ENCODE measurements at regions not wholly inside any gene's neighbourhood (a gene's known extent, or its start where the extent isn't known, plus 50 kb on each side); places are given as distances from the start of the nearest gene placed in this dataset.
A peak's percentile ranks its signal among the peaks of the same experiment; 100 is the strongest.

DNA sequence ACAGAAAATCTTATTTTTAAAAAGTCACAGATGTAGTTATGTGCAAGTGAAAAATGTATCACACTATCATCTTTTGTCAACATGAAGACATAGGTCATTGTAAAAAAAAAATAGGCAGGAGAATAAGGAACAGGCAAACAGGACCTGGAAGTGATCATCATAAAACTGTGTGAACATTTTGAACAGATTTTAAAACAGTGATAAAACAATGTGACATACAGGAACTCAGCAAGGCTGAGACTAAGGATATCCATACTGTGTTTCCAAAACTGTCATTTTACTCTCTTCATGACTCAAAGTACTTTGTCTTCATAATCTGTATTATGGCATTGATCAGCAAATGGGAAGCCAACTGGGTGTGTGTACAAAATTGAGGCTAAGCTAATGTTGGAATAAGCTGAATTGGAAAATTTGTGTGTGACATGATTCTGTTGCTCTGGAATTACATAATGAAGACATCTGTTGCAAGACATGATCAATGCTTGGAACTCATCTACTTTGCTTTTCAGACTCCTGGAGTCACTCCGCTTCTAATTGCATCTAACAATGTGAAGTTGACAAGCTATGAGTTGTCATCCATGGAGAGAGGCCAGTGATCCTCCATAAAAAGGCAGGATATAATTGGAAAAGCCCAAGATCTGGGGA lies 978.7 kb upstream of the NUDT12 start:
- Histone ChIP-seq H3K27me3 (ENCODE audit: insufficient read depth, low read length) (no peaks in the 10 kb centered on the region), H3K9me3 (ENCODE audit: insufficient read depth, low read depth, low read length) (no peaks in the 10 kb centered on the region), H3K27ac (ENCODE audit: low read length) (no peak overlapping the region), H3K36me3 (ENCODE audit: insufficient read depth, low read depth, low read length) (no peaks in the 10 kb centered on the region), H3K4me1 (ENCODE audit: insufficient read depth, low read length) (no peaks in the 10 kb centered on the region), H3K9ac (ENCODE audit: low read depth, low read length) (no peak overlapping the region), H3K4me3 (ENCODE audit: low read length) (no peak overlapping the region)

DNA sequence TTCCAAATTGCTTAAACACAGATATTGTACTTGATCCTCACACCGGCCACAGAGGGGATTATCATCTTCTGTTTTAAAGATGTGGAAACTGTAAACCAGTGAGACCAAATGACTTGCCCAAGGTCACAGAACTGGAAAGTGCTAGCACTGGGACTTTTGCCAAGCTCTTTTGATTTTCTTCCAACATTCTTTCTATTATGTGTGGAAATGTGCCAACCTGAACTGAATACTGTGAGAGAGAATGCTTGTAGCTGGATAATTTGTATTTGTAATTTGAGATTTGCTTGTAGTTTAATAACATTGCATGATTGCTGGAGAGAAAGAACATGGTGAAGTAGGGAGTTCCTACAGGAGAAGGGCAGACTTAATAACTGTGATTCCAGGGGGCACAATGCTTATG lies 977.9 kb upstream of the NUDT12 start:
- Histone ChIP-seq H3K36me3 (ENCODE audit: insufficient read depth, low read depth, low read length) (no peaks in the 10 kb centered on the region), H3K4me3 (ENCODE audit: low read length) (no peak overlapping the region), H3K9ac (ENCODE audit: low read depth, low read length) (no peak overlapping the region), H3K4me1 (ENCODE audit: insufficient read depth, low read length) (no peaks in the 10 kb centered on the region), H3K27me3 (ENCODE audit: insufficient read depth, low read length) (no peaks in the 10 kb centered on the region), H3K27ac (ENCODE audit: low read length) (no peak overlapping the region), H3K9me3 (ENCODE audit: insufficient read depth, low read depth, low read length) (no peaks in the 10 kb centered on the region)

DNA sequence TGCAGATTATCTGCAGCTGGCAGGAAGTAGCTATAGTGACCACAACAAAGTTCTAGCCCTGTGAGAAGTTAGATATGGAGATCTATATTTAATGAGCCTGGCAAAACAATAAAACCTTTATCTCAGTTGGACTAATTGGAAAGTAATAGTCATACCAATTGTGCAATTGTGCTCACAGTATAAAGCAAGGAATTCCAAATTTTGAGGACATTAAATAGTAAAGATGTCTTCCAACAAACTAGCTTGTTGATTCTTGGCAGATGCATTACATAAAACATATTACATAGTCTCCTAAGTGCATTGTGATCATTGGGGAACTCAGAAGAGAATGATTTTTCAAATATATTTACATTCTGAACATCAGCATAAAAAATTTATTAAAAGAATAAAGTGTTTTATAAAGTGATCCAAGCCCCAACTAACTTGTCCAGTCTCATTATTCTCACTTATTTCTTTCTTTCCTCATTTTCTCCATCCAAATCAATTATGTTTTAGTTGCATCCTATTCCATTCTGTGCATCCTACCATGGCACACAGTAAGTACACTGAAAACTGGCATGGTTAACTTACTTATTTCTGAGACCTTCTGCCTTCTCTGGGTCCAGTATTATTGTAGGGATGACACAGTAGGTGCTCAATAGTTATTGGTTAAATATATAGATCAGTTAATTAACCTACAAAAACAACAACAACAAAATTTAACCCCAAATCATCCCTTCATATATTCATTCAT lies 977.2 kb upstream of the NUDT12 start:
- Histone ChIP-seq H3K36me3 (ENCODE audit: insufficient read depth, low read depth, low read length) (no peaks in the 10 kb centered on the region), H3K4me1 (ENCODE audit: insufficient read depth, low read length) (no peaks in the 10 kb centered on the region), H3K4me3 (ENCODE audit: low read length) (no peak overlapping the region), H3K27ac (ENCODE audit: low read length) (no peak overlapping the region), H3K9ac (ENCODE audit: low read depth, low read length) (no peak overlapping the region), H3K9me3 (ENCODE audit: insufficient read depth, low read depth, low read length) (no peaks in the 10 kb centered on the region), H3K27me3 (ENCODE audit: insufficient read depth, low read length) (no peaks in the 10 kb centered on the region)

DNA sequence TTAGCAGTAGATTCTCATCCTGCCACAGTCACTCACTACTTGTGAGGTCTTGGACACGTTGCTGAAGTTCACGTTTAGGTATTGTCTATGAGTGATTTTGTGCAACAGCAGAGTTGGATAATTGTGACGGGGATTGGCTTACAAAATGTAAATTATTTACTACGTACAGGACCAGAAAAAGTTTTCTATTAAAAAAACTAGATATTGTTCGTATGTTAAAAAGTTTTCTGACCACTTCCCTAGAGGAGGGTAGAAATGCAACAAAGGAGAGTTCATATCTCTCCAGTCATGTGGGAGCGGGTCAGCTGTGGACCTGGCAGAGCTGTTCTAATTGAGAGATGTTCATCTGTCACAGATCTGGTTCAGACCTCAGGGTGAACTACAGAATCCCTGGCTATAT lies 976.1 kb upstream of the NUDT12 start:
- H3K4me3 ChIP-seq (ENCODE audit: low read length): no peak overlapping the region
- no peaks in the 10 kb centered on the region for H3K9me3 ChIP-seq (ENCODE audit: insufficient read depth, low read depth, low read length)
- no peaks in the 10 kb centered on the region for H3K36me3 ChIP-seq (ENCODE audit: insufficient read depth, low read depth, low read length)
- no peaks in the 10 kb centered on the region for H3K27me3 ChIP-seq (ENCODE audit: insufficient read depth, low read length)
- H3K9ac ChIP-seq (ENCODE audit: low read depth, low read length): no peak overlapping the region
- H3K27ac ChIP-seq (ENCODE audit: low read length): no peak overlapping the region
- H3K4me1 ChIP-seq (ENCODE audit: insufficient read depth, low read length): no peaks in the 10 kb centered on the region

DNA sequence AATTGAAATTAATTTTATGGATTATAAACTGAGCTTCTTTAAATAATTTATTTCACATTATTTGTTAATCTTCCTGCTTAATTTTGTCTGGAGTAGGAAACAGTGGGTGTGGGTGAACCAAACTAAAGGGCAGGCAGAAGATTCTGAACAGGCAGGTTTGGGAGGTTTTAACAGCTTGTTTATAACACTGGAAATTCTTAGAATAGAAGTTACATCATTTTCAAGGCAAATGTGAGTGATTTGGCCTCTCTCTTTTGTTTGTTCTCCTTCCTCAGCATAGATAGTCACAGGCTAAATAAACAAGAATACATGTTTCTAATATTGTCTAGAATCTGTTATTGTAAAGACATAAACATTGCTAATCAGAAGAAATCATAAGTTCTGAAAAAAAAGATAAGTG lies 970.9 kb upstream of the NUDT12 start:
- no peak overlapping the region for H3K27ac ChIP-seq (ENCODE audit: low read length)
- H3K9me3 ChIP-seq (ENCODE audit: insufficient read depth, low read depth, low read length): no peaks in the 10 kb centered on the region
- no peak overlapping the region for H3K9ac ChIP-seq (ENCODE audit: low read depth, low read length)
- no peaks in the 10 kb centered on the region for H3K36me3 ChIP-seq (ENCODE audit: insufficient read depth, low read depth, low read length)
- no peaks in the 10 kb centered on the region for H3K4me1 ChIP-seq (ENCODE audit: insufficient read depth, low read length)
- H3K27me3 ChIP-seq (ENCODE audit: insufficient read depth, low read length): no peaks in the 10 kb centered on the region
- no peak overlapping the region for H3K4me3 ChIP-seq (ENCODE audit: low read length)

DNA sequence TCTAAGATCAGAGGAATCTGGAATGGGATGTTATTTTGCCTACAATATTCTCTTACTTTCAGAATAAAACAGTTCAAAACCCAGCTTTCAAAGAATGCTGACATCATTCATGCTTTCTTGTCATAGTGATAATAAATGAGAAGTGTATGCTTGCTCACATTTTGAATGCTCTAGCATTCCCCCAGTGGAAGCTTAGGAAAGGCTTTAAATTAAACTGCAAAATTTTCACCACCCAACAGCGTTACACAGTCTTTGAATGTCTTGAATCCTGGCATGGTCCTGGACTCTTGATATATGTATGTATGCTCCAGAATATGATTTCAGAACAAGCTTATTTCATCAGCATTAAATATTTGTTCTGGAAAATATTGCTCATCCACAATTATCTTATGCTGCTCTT lies 964.3 kb upstream of the NUDT12 start:
- Histone ChIP-seq H3K4me3 (ENCODE audit: low read length) (no peak overlapping the region), H3K27ac (ENCODE audit: low read length) (no peak overlapping the region), H3K9me3 (ENCODE audit: insufficient read depth, low read depth, low read length) (no peaks in the 10 kb centered on the region), H3K36me3 (ENCODE audit: insufficient read depth, low read depth, low read length) (no peaks in the 10 kb centered on the region), H3K9ac (ENCODE audit: low read depth, low read length) (no peak overlapping the region), H3K4me1 (ENCODE audit: insufficient read depth, low read length) (no peaks in the 10 kb centered on the region), H3K27me3 (ENCODE audit: insufficient read depth, low read length) (no peaks in the 10 kb centered on the region)

DNA sequence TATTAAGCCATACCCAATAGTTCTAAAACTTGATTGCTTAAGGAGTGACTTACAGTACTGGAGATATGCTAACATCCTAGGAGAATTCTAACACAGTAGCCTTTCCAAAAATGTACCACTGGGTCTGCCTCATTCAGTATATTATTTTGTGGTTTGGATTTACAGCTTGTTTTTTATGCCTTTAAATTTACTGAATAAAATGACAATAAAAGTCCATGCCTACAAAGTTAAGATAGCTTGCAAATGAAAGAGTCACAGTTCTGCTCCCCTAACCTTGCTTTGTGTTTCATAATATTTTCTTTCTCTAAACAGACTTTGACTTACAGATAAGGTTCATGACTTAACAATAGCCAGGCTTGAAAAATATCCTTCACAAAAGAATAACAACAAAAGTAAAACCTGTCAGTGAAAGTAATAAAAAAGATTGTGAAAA lies 951.1 kb upstream of the NUDT12 start:
- H3K4me3 ChIP-seq (ENCODE audit: low read length): peak overlapping the region; percentile 22; the same call in 1 of the 2 replicates

DNA sequence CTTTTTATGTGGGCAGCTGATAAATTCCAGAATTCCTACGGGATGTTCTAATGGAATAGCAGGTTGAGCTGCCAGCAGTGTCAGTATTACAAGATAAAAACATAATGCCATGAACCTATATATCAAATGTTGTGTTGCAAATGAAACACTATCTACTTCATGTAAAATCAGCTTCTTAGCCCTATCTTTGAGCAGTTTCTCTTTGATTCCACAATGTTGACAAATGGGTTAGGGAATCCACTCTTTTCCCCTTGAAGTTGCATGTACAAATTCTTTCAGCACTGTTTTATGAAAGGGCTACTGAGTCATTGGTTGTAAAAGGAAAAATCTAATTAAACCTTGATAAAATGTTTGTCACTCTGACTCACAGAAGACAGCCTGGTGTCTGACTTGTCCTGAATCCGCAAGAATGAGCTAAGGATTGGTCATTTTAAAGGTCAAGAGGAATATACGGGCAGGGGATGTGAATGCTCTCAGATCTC lies 950.6 kb upstream of the NUDT12 start:
- H3K9me3 ChIP-seq (ENCODE audit: insufficient read depth, low read depth, low read length): peaks cover 19% of the 10 kb centered on the region
- no peaks in the 10 kb centered on the region for H3K27me3 ChIP-seq (ENCODE audit: insufficient read depth, low read length)
- H3K9ac ChIP-seq (ENCODE audit: low read depth, low read length): no peak overlapping the region
- no peaks in the 10 kb centered on the region for H3K36me3 ChIP-seq (ENCODE audit: insufficient read depth, low read depth, low read length)
- H3K4me3 ChIP-seq (ENCODE audit: low read length): no peak overlapping the region
- no peak overlapping the region for H3K27ac ChIP-seq (ENCODE audit: low read length)
- peaks cover 16% of the 10 kb centered on the region; the same call in 1 of the 2 replicates for H3K4me1 ChIP-seq (ENCODE audit: insufficient read depth, low read length)

More for the DNA sequence above, 951.1 kb upstream of the NUDT12 start:
- no peak overlapping the region for H3K27ac ChIP-seq (ENCODE audit: low read length)
- H3K9ac ChIP-seq (ENCODE audit: low read depth, low read length): no peak overlapping the region
- H3K9me3 ChIP-seq (ENCODE audit: insufficient read depth, low read depth, low read length): peaks cover 19% of the 10 kb centered on the region
- H3K4me1 ChIP-seq (ENCODE audit: insufficient read depth, low read length): peaks cover 16% of the 10 kb centered on the region; the same call in 1 of the 2 replicates
- no peaks in the 10 kb centered on the region for H3K36me3 ChIP-seq (ENCODE audit: insufficient read depth, low read depth, low read length)
- no peaks in the 10 kb centered on the region for H3K27me3 ChIP-seq (ENCODE audit: insufficient read depth, low read length)

DNA sequence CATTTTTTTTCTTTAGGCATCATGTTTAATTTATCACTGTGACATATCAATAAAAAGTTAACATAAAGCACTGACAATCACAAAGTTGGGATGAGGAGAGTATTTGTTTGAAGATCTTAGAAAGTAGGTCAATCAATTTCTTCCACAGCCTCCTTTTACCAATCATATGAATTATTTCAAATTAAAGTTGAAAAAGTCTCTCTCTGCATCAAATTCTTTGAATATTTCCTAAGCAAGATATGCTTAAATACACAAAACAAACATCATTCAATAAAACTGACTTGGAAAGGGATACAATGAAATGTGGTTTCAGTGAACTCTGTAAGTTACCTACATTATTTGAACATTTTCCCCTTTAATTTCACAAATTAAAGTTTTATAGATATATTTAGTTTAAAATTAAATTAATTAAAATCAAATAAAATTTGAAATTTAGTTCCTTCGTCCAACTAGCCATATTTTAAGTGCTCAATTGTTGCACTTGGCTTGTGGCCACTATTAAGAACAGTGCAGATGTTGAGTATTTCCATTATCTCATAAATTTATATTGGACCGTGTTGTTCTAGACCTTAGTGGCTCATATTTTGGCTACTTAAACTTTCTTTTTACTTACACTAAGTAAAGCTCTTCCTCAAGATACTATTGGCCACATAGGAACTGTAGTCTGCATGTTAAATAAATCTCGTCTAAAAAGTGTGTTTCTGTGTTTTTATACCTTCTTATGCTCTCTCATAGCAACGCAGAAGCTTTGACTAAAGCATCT lies 949.7 kb upstream of the NUDT12 start:
- no peak overlapping the region for H3K27ac ChIP-seq (ENCODE audit: low read length)
- H3K4me1 ChIP-seq (ENCODE audit: insufficient read depth, low read length): peaks cover 16% of the 10 kb centered on the region; the same call in 1 of the 2 replicates
- H3K9ac ChIP-seq (ENCODE audit: low read depth, low read length): no peak overlapping the region
- no peaks in the 10 kb centered on the region for H3K27me3 ChIP-seq (ENCODE audit: insufficient read depth, low read length)
- H3K9me3 ChIP-seq (ENCODE audit: insufficient read depth, low read depth, low read length): peaks cover 19% of the 10 kb centered on the region
- H3K36me3 ChIP-seq (ENCODE audit: insufficient read depth, low read depth, low read length): no peaks in the 10 kb centered on the region
- H3K4me3 ChIP-seq (ENCODE audit: low read length): no peak overlapping the region

DNA sequence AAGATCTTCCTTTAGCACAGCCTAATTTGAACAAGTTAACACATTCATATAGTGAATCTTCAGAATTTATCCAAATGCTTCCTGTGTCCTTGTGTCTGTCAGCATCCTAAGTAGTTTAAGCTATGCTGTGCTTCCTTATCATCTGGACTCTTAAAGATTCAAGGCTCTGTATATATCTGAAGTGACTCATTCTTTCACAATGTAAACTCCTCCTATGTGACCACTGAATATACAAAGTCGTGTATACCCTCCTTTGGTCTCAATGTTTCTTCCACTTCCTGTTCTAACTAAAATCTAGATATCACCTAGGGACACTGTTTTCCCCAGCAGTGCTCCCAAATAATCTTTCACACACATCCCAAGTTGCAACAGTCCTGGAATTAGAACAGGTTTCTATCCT lies 935.7 kb upstream of the NUDT12 start:
- Histone ChIP-seq H3K4me1 (ENCODE audit: insufficient read depth, low read length) (peaks cover 12% of the 10 kb centered on the region; the same call in 1 of the 2 replicates), H3K9me3 (ENCODE audit: insufficient read depth, low read depth, low read length) (no peaks in the 10 kb centered on the region), H3K36me3 (ENCODE audit: insufficient read depth, low read depth, low read length) (no peaks in the 10 kb centered on the region), H3K9ac (ENCODE audit: low read depth, low read length) (no peak overlapping the region), H3K27ac (ENCODE audit: low read length) (no peak overlapping the region), H3K4me3 (ENCODE audit: low read length) (no peak overlapping the region), H3K27me3 (ENCODE audit: insufficient read depth, low read length) (no peaks in the 10 kb centered on the region)

DNA sequence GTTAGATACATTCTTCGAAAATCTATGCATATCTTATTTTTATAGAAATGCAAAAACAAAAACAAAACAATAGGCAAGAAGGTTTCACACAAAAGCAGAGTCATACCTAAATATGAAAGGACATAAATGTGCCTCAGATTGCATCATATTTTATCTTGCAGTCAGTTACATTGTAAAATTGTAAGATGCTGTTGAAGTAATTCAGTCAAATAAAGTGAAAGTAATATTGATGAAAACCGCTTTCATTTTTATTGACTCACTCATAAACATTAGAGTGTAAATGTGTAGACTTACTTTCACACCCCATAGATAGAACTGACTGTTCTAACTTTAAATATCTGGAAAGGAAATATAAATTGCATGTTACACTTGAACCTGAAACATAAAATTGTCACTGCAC lies 931.5 kb upstream of the NUDT12 start:
- Histone ChIP-seq H3K27me3 (ENCODE audit: insufficient read depth, low read length) (no peaks in the 10 kb centered on the region), H3K4me3 (ENCODE audit: low read length) (no peak overlapping the region), H3K9ac (ENCODE audit: low read depth, low read length) (no peak overlapping the region; the same call in 1 of the 2 replicates), H3K9me3 (ENCODE audit: insufficient read depth, low read depth, low read length) (no peaks in the 10 kb centered on the region), H3K4me1 (ENCODE audit: insufficient read depth, low read length) (peaks cover 13% of the 10 kb centered on the region; the same call in 1 of the 2 replicates), H3K27ac (ENCODE audit: low read length) (no peak overlapping the region), H3K36me3 (ENCODE audit: insufficient read depth, low read depth, low read length) (no peaks in the 10 kb centered on the region)

Measured in iPS-20b (cell line).